ENCODE measurements at regions not wholly inside any gene's neighbourhood (a gene's known extent, or its start where the extent isn't known, plus 50 kb on each side); places are given as distances from the start of the nearest gene placed in this dataset.

DNA sequence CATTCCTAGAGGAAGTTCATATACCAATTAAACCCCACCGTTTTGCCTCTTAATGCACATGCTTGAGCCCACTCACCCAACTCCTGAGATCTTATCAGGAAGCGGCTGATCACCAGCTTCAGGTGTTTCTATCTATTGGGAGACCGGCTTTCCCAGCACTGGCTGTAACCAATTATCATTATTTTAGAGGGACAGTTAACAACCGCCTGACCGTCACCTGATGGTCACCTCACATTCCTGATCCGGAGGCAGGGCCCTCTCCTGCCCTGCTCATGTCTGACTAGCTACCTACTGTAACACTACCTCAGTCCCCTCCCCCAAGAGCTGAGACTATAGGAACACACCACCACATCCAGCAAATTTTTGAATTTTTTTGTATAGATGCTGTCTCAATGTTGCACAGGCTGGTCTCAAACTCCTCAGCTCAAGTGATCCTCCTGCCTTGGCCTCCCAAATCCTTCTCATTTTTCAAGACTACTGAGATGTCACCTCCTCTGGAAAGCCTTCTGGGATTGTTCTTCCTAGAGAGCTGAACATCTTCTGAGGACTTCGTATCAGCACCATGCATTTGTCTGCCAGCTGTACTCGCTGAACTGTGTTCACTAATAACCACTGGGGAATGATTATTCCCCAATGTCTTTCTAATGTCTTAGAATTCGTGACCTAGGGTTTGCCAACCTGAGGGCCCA is 84.8 kb downstream of the LSM3 start:
- TF ChIP-seq, protein P1, sequence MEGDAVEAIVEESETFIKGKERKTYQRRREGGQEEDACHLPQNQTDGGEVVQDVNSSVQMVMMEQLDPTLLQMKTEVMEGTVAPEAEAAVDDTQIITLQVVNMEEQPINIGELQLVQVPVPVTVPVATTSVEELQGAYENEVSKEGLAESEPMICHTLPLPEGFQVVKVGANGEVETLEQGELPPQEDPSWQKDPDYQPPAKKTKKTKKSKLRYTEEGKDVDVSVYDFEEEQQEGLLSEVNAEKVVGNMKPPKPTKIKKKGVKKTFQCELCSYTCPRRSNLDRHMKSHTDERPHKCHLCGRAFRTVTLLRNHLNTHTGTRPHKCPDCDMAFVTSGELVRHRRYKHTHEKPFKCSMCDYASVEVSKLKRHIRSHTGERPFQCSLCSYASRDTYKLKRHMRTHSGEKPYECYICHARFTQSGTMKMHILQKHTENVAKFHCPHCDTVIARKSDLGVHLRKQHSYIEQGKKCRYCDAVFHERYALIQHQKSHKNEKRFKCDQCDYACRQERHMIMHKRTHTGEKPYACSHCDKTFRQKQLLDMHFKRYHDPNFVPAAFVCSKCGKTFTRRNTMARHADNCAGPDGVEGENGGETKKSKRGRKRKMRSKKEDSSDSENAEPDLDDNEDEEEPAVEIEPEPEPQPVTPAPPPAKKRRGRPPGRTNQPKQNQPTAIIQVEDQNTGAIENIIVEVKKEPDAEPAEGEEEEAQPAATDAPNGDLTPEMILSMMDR (IDR thresholded peaks at IDR 0.05): no peak
- no peak for TF ChIP-seq POLR2A (IDR thresholded peaks at IDR 0.05)
